Lung microvascular endothelial cell (primary cell): ENCODE measurements at regions not wholly inside any gene's neighbourhood (a gene's known extent, or its start where the extent isn't known, plus 50 kb on each side); places are given as distances from the start of the nearest gene placed in this dataset.

Source experiments
- DNase-seq, 2 donors: peaks; one replicate each; pipeline versions ENCODE4 v3.0.0 to v3.0.0-alpha.2; 2010; ENCODE audit warnings: low read depth in 2 of 2

GRCh38 chr5:33143405-33144123 lies 297.2 kb upstream of the TARS1 start:
- DNase-seq = no peak

DNA sequence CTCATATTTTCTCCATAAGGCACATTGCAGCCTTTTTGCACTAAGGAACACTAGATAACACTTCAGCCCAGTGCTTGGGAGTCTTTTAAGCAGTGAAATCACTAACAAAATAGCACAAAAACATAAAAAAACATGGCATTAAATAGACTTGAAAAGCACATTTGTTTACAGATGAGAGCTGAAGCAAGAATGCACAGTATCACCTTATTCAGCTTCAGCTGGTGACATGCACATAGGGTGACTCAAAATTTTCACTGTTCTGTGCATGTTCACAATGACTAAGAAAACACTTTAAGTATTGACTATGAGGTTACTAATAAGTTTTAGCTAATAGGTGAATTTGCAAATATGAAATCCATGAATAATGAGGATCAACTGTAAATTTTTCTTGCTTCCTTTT lies 293.9 kb upstream of the TARS1 start:
- DNase-seq = no peak

- DNase-seq = peak in 1 of 2 donors; percentile 47
Measured at GRCh38 chr5:33148076-33148513, 292.7 kb upstream of the TARS1 start.

GRCh38 chr5:33153372-33153771 lies 287.4 kb upstream of the TARS1 start:
- DNase-seq = no peak

DNA sequence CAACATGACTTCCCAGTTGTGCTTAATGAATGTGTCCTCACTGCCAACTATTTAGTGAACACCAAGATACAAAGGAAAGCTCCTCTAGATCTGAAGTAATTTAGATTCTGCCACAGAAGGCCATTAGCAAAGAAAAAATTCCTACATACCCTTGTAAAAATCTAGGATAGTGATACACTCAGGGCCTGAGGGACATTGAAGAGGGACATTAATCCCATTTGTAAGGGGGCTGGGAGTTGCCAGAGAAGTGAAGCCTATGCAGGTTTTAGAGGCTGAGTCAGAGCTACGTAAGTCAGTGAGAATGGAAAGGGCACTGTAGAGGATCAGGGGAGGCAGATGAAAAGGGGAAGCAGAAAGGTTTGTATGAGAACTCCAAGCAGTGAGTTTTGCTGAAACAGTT lies 286.9 kb upstream of the TARS1 start:
- no peak for DNase-seq

GRCh38 chr5:33160871-33161270 lies 279.9 kb upstream of the TARS1 start:
- DNase-seq = no peak

- no peak for DNase-seq
Measured at GRCh38 chr5:33161421-33161820, 279.3 kb upstream of the TARS1 start.

- DNase-seq = no peak
Measured at GRCh38 chr5:33162057-33162456, 278.7 kb upstream of the TARS1 start.

DNA sequence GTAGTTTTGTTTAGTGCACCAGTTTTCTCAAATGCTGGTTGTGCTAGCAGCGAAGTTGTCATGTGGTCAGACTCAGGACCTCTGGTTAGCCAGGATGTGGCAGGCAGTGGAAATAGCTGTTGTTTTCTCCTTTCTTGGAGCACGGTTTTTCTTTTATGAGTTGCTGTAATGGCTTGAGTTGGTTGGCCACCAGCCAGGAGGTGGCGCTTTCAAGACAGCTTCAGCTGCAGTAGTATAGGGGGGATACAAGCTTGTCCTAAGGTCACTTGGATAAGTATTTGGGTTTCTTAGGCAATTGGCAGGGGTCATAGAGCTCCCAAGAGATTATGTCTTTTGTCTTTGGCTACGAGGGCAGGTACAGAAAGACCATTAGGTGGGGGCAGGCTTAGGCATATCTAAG lies 274.2 kb upstream of the TARS1 start:
- DNase-seq = peak in 1 of 2 donors; percentile 30

GRCh38 chr5:33166948-33167347 lies 273.8 kb upstream of the TARS1 start:
- DNase-seq = no peak

DNA sequence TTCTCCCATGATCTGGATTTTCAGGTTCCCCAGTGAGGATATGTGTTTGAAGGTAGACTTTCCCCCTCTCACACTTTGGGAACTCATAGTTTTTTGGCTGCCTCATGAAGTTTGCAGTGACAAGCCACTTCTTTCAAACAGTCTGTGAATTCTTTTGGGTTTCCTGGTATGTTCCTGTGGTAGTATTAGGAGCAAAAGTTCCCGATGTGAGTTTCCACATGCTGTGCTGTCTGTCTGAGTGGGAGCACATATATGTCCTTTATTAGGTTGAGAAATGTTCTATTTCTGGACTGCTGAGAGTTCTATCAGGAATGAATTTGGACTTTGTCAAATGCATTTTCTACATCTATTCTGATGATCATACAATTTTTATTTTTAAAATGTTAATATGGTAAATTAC lies 273.2 kb upstream of the TARS1 start:
- no peak for DNase-seq

DNA sequence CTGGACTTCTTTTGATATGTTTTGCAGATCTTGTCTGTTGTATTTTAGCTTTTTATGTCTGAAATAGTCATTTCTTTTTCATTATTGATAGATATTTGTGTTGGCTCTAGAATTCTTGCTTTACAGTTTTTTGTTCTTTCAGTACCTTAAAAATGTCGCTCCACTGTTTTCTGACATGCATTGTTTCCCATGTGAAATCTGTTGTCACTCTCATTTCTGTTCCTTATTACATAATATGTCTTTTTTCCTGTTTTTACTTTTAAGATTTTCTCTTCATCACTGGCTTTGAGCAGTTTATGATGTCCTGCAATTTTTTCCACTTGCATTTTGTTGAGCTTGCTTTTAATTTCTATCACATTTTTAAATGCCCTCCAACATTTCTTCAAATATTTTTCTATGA lies 270.4 kb upstream of the TARS1 start:
- DNase-seq = peak in 1 of 2 donors; percentile 2

- DNase-seq = no peak
Measured at GRCh38 chr5:33174383-33174782, 266.4 kb upstream of the TARS1 start.

DNA sequence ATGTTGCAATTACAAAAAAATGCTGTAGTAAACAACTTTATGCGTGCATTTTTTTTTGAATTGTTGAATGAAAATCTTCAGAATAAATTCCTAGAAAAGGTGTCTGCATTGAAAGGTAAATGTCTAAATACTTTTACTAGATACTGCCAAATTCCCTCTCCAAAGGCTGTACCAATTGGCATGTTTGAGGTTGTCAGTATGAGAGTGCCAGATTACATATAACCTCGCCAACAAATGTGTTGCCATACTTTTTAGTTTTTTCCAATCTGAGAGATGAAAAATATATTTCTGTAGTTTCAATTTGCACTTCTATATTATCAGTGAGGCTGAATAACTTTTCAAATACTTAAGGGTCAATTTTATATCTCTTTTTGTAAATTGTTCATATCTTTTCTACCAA lies 261.5 kb upstream of the TARS1 start:
- DNase-seq = no peak

- peak; percentile 21 to 55 for DNase-seq
Measured at GRCh38 chr5:33180900-33181299, 259.9 kb upstream of the TARS1 start.

GRCh38 chr5:33182986-33183385 lies 257.8 kb upstream of the TARS1 start:
- DNase-seq = no peak

DNA sequence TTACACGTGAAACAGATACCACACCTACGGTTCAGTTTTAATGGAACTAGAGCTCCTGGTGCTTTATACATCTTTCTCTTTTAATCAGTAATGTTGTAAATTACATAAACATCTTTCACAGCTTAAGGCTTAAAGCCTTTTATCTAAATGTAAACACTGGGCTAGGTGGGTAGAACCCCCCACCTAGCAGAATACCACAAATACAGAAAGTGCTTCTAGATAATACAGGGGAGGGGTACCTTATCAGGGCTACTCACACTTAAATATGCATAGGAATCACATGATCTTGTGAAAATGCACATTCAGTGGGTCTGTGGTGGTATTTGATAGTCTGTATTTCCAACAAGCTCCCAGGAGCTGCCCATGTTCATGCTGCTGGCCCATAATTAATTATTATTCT lies 256.4 kb upstream of the TARS1 start:
- DNase-seq = no peak

GRCh38 chr5:33188089-33188488 lies 252.7 kb upstream of the TARS1 start:
- no peak for DNase-seq

GRCh38 chr5:33194914-33195313 lies 245.9 kb upstream of the TARS1 start:
- DNase-seq = no peak

- DNase-seq = no peak
Measured at GRCh38 chr5:33195431-33196165, 245.2 kb upstream of the TARS1 start.

GRCh38 chr5:33198836-33199235 lies 241.9 kb upstream of the TARS1 start:
- no peak for DNase-seq

- DNase-seq = no peak
Measured at GRCh38 chr5:33203931-33204330, 236.8 kb upstream of the TARS1 start.

- no peak for DNase-seq
Measured at GRCh38 chr5:33205079-33205478, 235.7 kb upstream of the TARS1 start.
